HEK293 (cell line): ENCODE measurements at regions not wholly inside any gene's neighbourhood (a gene's known extent, or its start where the extent isn't known, plus 50 kb on each side); places are given as distances from the start of the nearest gene placed in this dataset.

Experiments
- CTCF ChIA-PET: fragments of 350-600 bp; formaldehyde crosslinking; extraction: SDS; loops from one replicate; lab custom pipeline; 2021; ENCODE audit warnings: antibody characterized with exemption; lab: Yijun Ruan, JAX
- POLR2A ChIA-PET: fragments of 300-600 bp; formaldehyde crosslinking; extraction: SDS; loops from one replicate; lab custom pipeline; 2020; ENCODE audit warnings: antibody characterized with exemption, inconsistent platforms; lab: Yijun Ruan, JAX
- H3K27ac ChIP-seq: fragments of 200-500 bp; sonication (Bioruptor generic); 2 replicates; pipeline ENCODE4 v1.5.1; 2014; ENCODE audit warnings: low read depth, low read length, control low read depth, inconsistent platforms; ENCODE audit errors: extremely low read depth
- H3K36me3 ChIP-seq, 2 experiments: fragments of 200-500 bp in 1 of 2; sonication (Bioruptor generic) in 1 of 2; 1 replicate in 1 of 2; 2 replicates in 1 of 2; pipeline ENCODE4 v1.5.1; 2014 to 2017; ENCODE audit warnings: inconsistent platforms in 2 of 2, low read length in 2 of 2; ENCODE audit not compliant: control insufficient read depth in 2 of 2, insufficient read depth in 1 of 2
- H3K4me1 ChIP-seq: fragments of 200-500 bp; sonication (Bioruptor generic); 2 replicates; pipeline ENCODE4 v1.5.1; 2014; ENCODE audit warnings: mild to moderate bottlenecking, low read length, inconsistent platforms; ENCODE audit not compliant: control insufficient read depth, insufficient read depth
- H3K4me3 ChIP-seq: 2 replicates; pipeline ENCODE4 v1.5.1; 2011; ENCODE audit warnings: low read depth, mild to moderate bottlenecking, control low read depth, low read length, moderate library complexity
- H3K9me3 ChIP-seq: fragments of 200-500 bp; sonication (Bioruptor generic); 2 replicates; pipeline ENCODE4 v1.5.1; 2014; ENCODE audit warnings: low read depth, low read length, inconsistent platforms; ENCODE audit not compliant: control insufficient read depth, insufficient read depth
- BCL11B ChIP-seq: fragments of 450-650 bp; formaldehyde crosslinking; IDR thresholded peaks from 2 replicates; pipeline ENCODE4 v1.5.1; 2016; ENCODE audit warnings: low read depth, missing biosample characterization, missing genetic modification characterization
- KLF10 ChIP-seq: fragments of 450-650 bp; IDR thresholded peaks from 2 replicates; pipeline ENCODE4 v1.5.1; 2018; ENCODE audit warnings: missing biosample characterization, mild to moderate bottlenecking, missing genetic modification characterization
- KLF17 ChIP-seq: fragments of 450-650 bp; formaldehyde crosslinking; IDR thresholded peaks from 2 replicates; pipeline ENCODE4 v1.5.1; 2016; ENCODE audit warnings: missing biosample characterization, missing genetic modification characterization
- REPIN1 ChIP-seq: fragments of 450-650 bp; formaldehyde crosslinking; IDR thresholded peaks from 2 replicates; pipeline ENCODE4 v1.5.1; 2017; ENCODE audit warnings: missing biosample characterization, missing genetic modification characterization, low read depth
- SCRT1 ChIP-seq: fragments of 450-650 bp; formaldehyde crosslinking; IDR thresholded peaks from 2 replicates; pipeline ENCODE4 v1.5.1; 2016; ENCODE audit warnings: missing biosample characterization, missing genetic modification characterization, borderline replicate concordance
- SETDB1 ChIP-seq: IDR thresholded peaks from one replicate; pipeline ENCODE4 v1.6.1; 2017; ENCODE audit warnings: mild to moderate bottlenecking, low read length, moderate library complexity, mixed read lengths; ENCODE audit not compliant: insufficient read length
- SP7 ChIP-seq: fragments of 450-650 bp; formaldehyde crosslinking; IDR thresholded peaks from 2 replicates; pipeline ENCODE4 v1.5.1; 2016; ENCODE audit warnings: missing biosample characterization, missing genetic modification characterization
- ZBTB10 ChIP-seq: fragments of 450-650 bp; formaldehyde crosslinking; IDR thresholded peaks from 2 replicates; pipeline ENCODE4 v1.5.1; 2016; ENCODE audit warnings: missing biosample characterization, missing genetic modification characterization
- ZBTB11 ChIP-seq: fragments of 450-650 bp; formaldehyde crosslinking; conservative IDR thresholded peaks from 2 replicates; pipeline ENCODE4 v1.5.1; 2016; ENCODE audit warnings: low read depth, missing biosample characterization, missing genetic modification characterization
- ZNF157 ChIP-seq: fragments of 450-650 bp; formaldehyde crosslinking; IDR thresholded peaks from 2 replicates; pipeline ENCODE4 v1.5.1; 2016; ENCODE audit warnings: missing biosample characterization, missing genetic modification characterization
- ZNF211 ChIP-seq: fragments of 450-650 bp; formaldehyde crosslinking; IDR thresholded peaks from 2 replicates; pipeline ENCODE4 v1.5.1; 2016; ENCODE audit warnings: low read depth, missing biosample characterization, missing genetic modification characterization
- ZNF223 ChIP-seq: fragments of 450-650 bp; formaldehyde crosslinking; IDR thresholded peaks from 2 replicates; pipeline ENCODE4 v1.5.1; 2016; ENCODE audit warnings: missing biosample characterization, missing genetic modification characterization
- ZNF239 ChIP-seq: fragments of 450-650 bp; formaldehyde crosslinking; IDR thresholded peaks from 2 replicates; pipeline ENCODE4 v1.5.1; 2016; ENCODE audit warnings: missing biosample characterization, missing genetic modification characterization
- ZNF292 ChIP-seq: fragments of 450-650 bp; formaldehyde crosslinking; IDR thresholded peaks from 2 replicates; pipeline ENCODE4 v1.5.1; 2016; ENCODE audit warnings: low read depth, missing biosample characterization, missing genetic modification characterization, borderline replicate concordance
- ZNF416 ChIP-seq: fragments of 450-650 bp; formaldehyde crosslinking; IDR thresholded peaks from 2 replicates; pipeline ENCODE4 v1.5.1; 2016; ENCODE audit warnings: missing biosample characterization, missing genetic modification characterization
- ZNF433 ChIP-seq: fragments of 450-650 bp; formaldehyde crosslinking; IDR thresholded peaks from 2 replicates; pipeline ENCODE4 v1.5.1; 2016; ENCODE audit warnings: missing biosample characterization, missing genetic modification characterization, low read depth
- ZNF48 ChIP-seq: fragments of 450-650 bp; formaldehyde crosslinking; IDR thresholded peaks from 2 replicates; pipeline ENCODE4 v1.5.1; 2016; ENCODE audit warnings: missing biosample characterization, missing genetic modification characterization
- ZNF510 ChIP-seq: fragments of 450-650 bp; formaldehyde crosslinking; IDR thresholded peaks from 2 replicates; pipeline ENCODE4 v1.5.1; 2018; ENCODE audit warnings: mild to moderate bottlenecking, missing genetic modification characterization, missing biosample characterization; ENCODE audit not compliant: insufficient replicate concordance
- ZNF560 ChIP-seq: fragments of 450-650 bp; formaldehyde crosslinking; IDR thresholded peaks from 2 replicates; pipeline ENCODE4 v1.5.1; 2017; ENCODE audit warnings: missing biosample characterization, missing genetic modification characterization, borderline replicate concordance
- ZNF624 ChIP-seq: fragments of 450-650 bp; formaldehyde crosslinking; IDR thresholded peaks from 2 replicates; pipeline ENCODE4 v1.5.1; 2017; ENCODE audit warnings: missing biosample characterization, missing genetic modification characterization
- ZNF658 ChIP-seq: fragments of 450-650 bp; formaldehyde crosslinking; IDR thresholded peaks from 2 replicates; pipeline ENCODE4; 2016; ENCODE audit warnings: missing biosample characterization, missing genetic modification characterization
- ZNF670 ChIP-seq: fragments of 450-650 bp; formaldehyde crosslinking; IDR thresholded peaks from 2 replicates; pipeline ENCODE4 v1.5.1; 2016; ENCODE audit warnings: missing biosample characterization, missing genetic modification characterization, low read depth
- ZNF785 ChIP-seq: fragments of 450-650 bp; formaldehyde crosslinking; IDR thresholded peaks from 2 replicates; pipeline ENCODE4 v1.5.1; 2016; ENCODE audit warnings: missing biosample characterization, missing genetic modification characterization

GRCh38 chr12:124144531-124145194 lies 150.2 kb upstream of the RFLNA start:
- no peaks in the 10 kb centered on the region for H3K9me3 ChIP-seq
- H3K27ac ChIP-seq: no peak overlapping the region
- H3K4me3 ChIP-seq: no peak overlapping the region
- no peak for TF ChIP-seq ZNF157 (tag by site-specific recombination)
- no peak for TF ChIP-seq ZNF658 (tag by site-specific recombination)
- no peak for TF ChIP-seq ZNF510 (tag by site-specific recombination)
- TF ChIP-seq ZNF211: no peak
- no peak for TF ChIP-seq ZNF416 (tag by site-specific recombination)
- no peak for TF ChIP-seq ZNF560 (tag by site-specific recombination)
- no peak for TF ChIP-seq ZNF239 (tag by site-specific recombination)
- TF ChIP-seq ZNF223 (tag by site-specific recombination): no peak
- no peak for TF ChIP-seq ZNF48
- TF ChIP-seq, all 188 proteins: peak for 0
- ChIA-PET CTCF (interaction anchor here (1.2 kb wide), 1 partner anchor 19 kb away, joined by 3 read pairs; no protein-coding TSS in a partner anchor), POLR2A (no interaction called here)
- H3K4me1 ChIP-seq: no peaks in the 10 kb centered on the region
- H3K36me3 ChIP-seq: no peaks in the 10 kb centered on the region

GRCh38 chr12:124147027-124147426 lies 147.9 kb upstream of the RFLNA start:
- no peak for TF ChIP-seq SCRT1 (tag by site-specific recombination)
- no peak for TF ChIP-seq ZNF292
- no peak for TF ChIP-seq ZNF785 (tag by site-specific recombination)
- no peak for TF ChIP-seq KLF17 (tag by site-specific recombination)
- no peak for TF ChIP-seq ZBTB11 (tag by site-specific recombination)
- no peak for TF ChIP-seq ZBTB10
- no peak for TF ChIP-seq BCL11B (tag by site-specific recombination)
- TF ChIP-seq ZNF624 (tag by site-specific recombination): no peak
- TF ChIP-seq REPIN1 (tag by site-specific recombination): no peak
- no peak for TF ChIP-seq ZNF433
- no peak for TF ChIP-seq SP7
- no peak for TF ChIP-seq ZNF670 (tag by site-specific recombination)
- TF ChIP-seq SETDB1: no peak
- no peak for TF ChIP-seq KLF10 (tag by site-specific recombination)
- Histone ChIP-seq H3K4me1 (no peaks in the 10 kb centered on the region), H3K9me3 (no peaks in the 10 kb centered on the region), H3K27ac (no peak overlapping the region), H3K4me3 (no peak overlapping the region), H3K36me3 (no peaks in the 10 kb centered on the region)
- ChIA-PET CTCF (no interaction called here), POLR2A (no interaction called here)
